ENCODE measurements at regions not wholly inside any gene's neighbourhood (a gene's known extent, or its start where the extent isn't known, plus 50 kb on each side); places are given as distances from the start of the nearest gene placed in this dataset.

GRCh38 chr7:53993224-53993623, 549.0 kb upstream of the VSTM2A start:
- Histone ChIP-seq H3K27ac (no peak overlapping the region), H4K20me1 (ENCODE audit: insufficient read depth) (no peaks in the 10 kb centered on the region), H3K27me3 (replicated peaks; ENCODE audit: insufficient read depth) (no peaks in the 10 kb centered on the region), H3K4me3 (no peak overlapping the region), H3K36me3 (ENCODE audit: low read depth) (no peaks in the 10 kb centered on the region), H3K79me2 (ENCODE audit: insufficient read depth) (no peaks in the 10 kb centered on the region), H3K4me2 (ENCODE audit: unreplicated experiment) (no peak overlapping the region), H3F3A (ENCODE audit: insufficient read depth) (no peaks in the 10 kb centered on the region), H3K4me1 (ENCODE audit: insufficient read depth) (no peaks in the 10 kb centered on the region), H3K9me2 (ENCODE audit: insufficient read depth) (no peaks in the 10 kb centered on the region), H2AFZ (no peak overlapping the region), H3K9ac (no peak overlapping the region), H3K9me3 (ENCODE audit: low read depth) (no peaks in the 10 kb centered on the region)
- no peak for TF ChIP-seq EZH2 (IDR thresholded peaks at IDR 0.05; ENCODE audit: insufficient read depth, poor library complexity, severe bottlenecking)
- no peak for DNase-seq
- in situ Hi-C loops (cut with MboI), result no loop called here
- 13 to 24% methylated on average over 3 of the region's 3 CpGs for WGBS, 2 experiments (ENCODE audit: low coverage in 1 of 2, low lambda C conversion rate in 2 of 2, missing lambda C conversion rate in 2 of 2)

GRCh38 chr7:53996876-53997275, 545.3 kb upstream of the VSTM2A start:
- in situ Hi-C loops (cut with MboI), result no loop called here
- WGBS, 2 experiments (ENCODE audit: low coverage in 1 of 2, low lambda C conversion rate in 2 of 2, missing lambda C conversion rate in 2 of 2), result 3 to 14% methylated on average over 1 of the region's 1 CpG
- Histone ChIP-seq H2AFZ (no peak overlapping the region), H3F3A (ENCODE audit: insufficient read depth) (no peaks in the 10 kb centered on the region), H3K4me3 (no peak overlapping the region), H3K9me3 (ENCODE audit: low read depth) (no peaks in the 10 kb centered on the region), H3K9me2 (ENCODE audit: insufficient read depth) (no peaks in the 10 kb centered on the region), H3K36me3 (ENCODE audit: low read depth) (no peaks in the 10 kb centered on the region), H3K79me2 (ENCODE audit: insufficient read depth) (no peaks in the 10 kb centered on the region), H3K4me1 (ENCODE audit: insufficient read depth) (no peaks in the 10 kb centered on the region), H3K4me2 (ENCODE audit: unreplicated experiment) (no peak overlapping the region), H4K20me1 (ENCODE audit: insufficient read depth) (no peaks in the 10 kb centered on the region), H3K27me3 (replicated peaks; ENCODE audit: insufficient read depth) (no peaks in the 10 kb centered on the region), H3K9ac (no peak overlapping the region), H3K27ac (no peak overlapping the region)
- DNase-seq, result no peak
- TF ChIP-seq EZH2phosphoT487 (IDR thresholded peaks at IDR 0.05; ENCODE audit: insufficient read depth, low read depth) (no peak), EZH2 (IDR thresholded peaks at IDR 0.05; ENCODE audit: insufficient read depth, poor library complexity, severe bottlenecking) (no peak)

- H2AFZ ChIP-seq, result no peak overlapping the region
- H3K27me3 ChIP-seq (replicated peaks; ENCODE audit: insufficient read depth), result no peaks in the 10 kb centered on the region
- in situ Hi-C loops (cut with MboI), result no loop called here
- no peaks in the 10 kb centered on the region for H3K9me2 ChIP-seq (ENCODE audit: insufficient read depth)
- TF ChIP-seq EZH2 (IDR thresholded peaks at IDR 0.05; ENCODE audit: insufficient read depth, poor library complexity, severe bottlenecking), result no peak
- TF ChIP-seq EZH2phosphoT487 (IDR thresholded peaks at IDR 0.05; ENCODE audit: insufficient read depth, low read depth), result no peak
- DNase-seq, result no peak
- no peak overlapping the region for H3K9ac ChIP-seq
- no peak overlapping the region for H3K4me3 ChIP-seq
- H3K9me3 ChIP-seq (ENCODE audit: low read depth), result no peaks in the 10 kb centered on the region
- 3 to 10% methylated on average over 2 of the region's 2 CpGs for WGBS, 2 experiments (ENCODE audit: low coverage in 1 of 2, low lambda C conversion rate in 2 of 2, missing lambda C conversion rate in 2 of 2)
- no peaks in the 10 kb centered on the region for H3K79me2 ChIP-seq (ENCODE audit: insufficient read depth)
- H3K36me3 ChIP-seq (ENCODE audit: low read depth), result no peaks in the 10 kb centered on the region
- H4K20me1 ChIP-seq (ENCODE audit: insufficient read depth), result no peaks in the 10 kb centered on the region
- H3K27ac ChIP-seq, result no peak overlapping the region
- no peak overlapping the region for H3K4me2 ChIP-seq (ENCODE audit: unreplicated experiment)
- no peaks in the 10 kb centered on the region for H3K4me1 ChIP-seq (ENCODE audit: insufficient read depth)
- H3F3A ChIP-seq (ENCODE audit: insufficient read depth), result no peaks in the 10 kb centered on the region
Observed at GRCh38 chr7:54014765-54015164, 527.4 kb upstream of the VSTM2A start.

- Histone ChIP-seq H3K79me2 (ENCODE audit: insufficient read depth) (no peaks in the 10 kb centered on the region), H3K9ac (no peak overlapping the region), H3K9me3 (ENCODE audit: low read depth) (no peaks in the 10 kb centered on the region), H3K36me3 (ENCODE audit: low read depth) (no peaks in the 10 kb centered on the region), H3K4me2 (ENCODE audit: unreplicated experiment) (no peak overlapping the region), H3K4me1 (ENCODE audit: insufficient read depth) (no peaks in the 10 kb centered on the region), H3F3A (ENCODE audit: insufficient read depth) (no peaks in the 10 kb centered on the region), H2AFZ (no peak overlapping the region), H3K27me3 (replicated peaks; ENCODE audit: insufficient read depth) (no peaks in the 10 kb centered on the region), H3K9me2 (ENCODE audit: insufficient read depth) (no peaks in the 10 kb centered on the region), H3K4me3 (no peak overlapping the region), H4K20me1 (ENCODE audit: insufficient read depth) (no peaks in the 10 kb centered on the region), H3K27ac (no peak overlapping the region)
- no peak for TF ChIP-seq EZH2phosphoT487 (IDR thresholded peaks at IDR 0.05; ENCODE audit: insufficient read depth, low read depth)
- no peak for DNase-seq
- 5 to 6% methylated on average over 2 of the region's 2 CpGs for WGBS, 2 experiments (ENCODE audit: low coverage in 1 of 2, low lambda C conversion rate in 2 of 2, missing lambda C conversion rate in 2 of 2)
- in situ Hi-C loops (cut with MboI), result no loop called here
Observed at GRCh38 chr7:54015251-54015650, 526.9 kb upstream of the VSTM2A start.

- 33% methylated on average over 1 of the region's 1 CpG for WGBS, 2 experiments (ENCODE audit: low coverage in 1 of 2, low lambda C conversion rate in 2 of 2, missing lambda C conversion rate in 2 of 2)
- in situ Hi-C loops (cut with MboI), result no loop called here
- DNase-seq, result no peak
- TF ChIP-seq EZH2 (IDR thresholded peaks at IDR 0.05; ENCODE audit: insufficient read depth, poor library complexity, severe bottlenecking) (no peak), EZH2phosphoT487 (IDR thresholded peaks at IDR 0.05; ENCODE audit: insufficient read depth, low read depth) (no peak)
- Histone ChIP-seq H3K4me3 (no peak overlapping the region), H3K9ac (no peak overlapping the region), H3K9me3 (ENCODE audit: low read depth) (no peaks in the 10 kb centered on the region), H3F3A (ENCODE audit: insufficient read depth) (no peaks in the 10 kb centered on the region), H3K9me2 (ENCODE audit: insufficient read depth) (no peaks in the 10 kb centered on the region), H3K4me1 (ENCODE audit: insufficient read depth) (no peaks in the 10 kb centered on the region), H4K20me1 (ENCODE audit: insufficient read depth) (no peaks in the 10 kb centered on the region), H3K27ac (no peak overlapping the region), H2AFZ (no peak overlapping the region), H3K79me2 (ENCODE audit: insufficient read depth) (no peaks in the 10 kb centered on the region), H3K27me3 (replicated peaks; ENCODE audit: insufficient read depth) (no peaks in the 10 kb centered on the region), H3K36me3 (ENCODE audit: low read depth) (no peaks in the 10 kb centered on the region), H3K4me2 (ENCODE audit: unreplicated experiment) (no peak overlapping the region)
Observed at GRCh38 chr7:54037873-54038272, 504.3 kb upstream of the VSTM2A start.
